GM12892 (cell line): ENCODE measurements at regions not wholly inside any gene's neighbourhood (a gene's known extent, or its start where the extent isn't known, plus 50 kb on each side); places are given as distances from the start of the nearest gene placed in this dataset.

Experiments
- POLR2A ChIP-seq: IDR thresholded peaks from 2 replicates; pipeline ENCODE4 v1.6.1; 2011; ENCODE audit warnings: low read depth, low read length, control low read depth
- TAF1 ChIP-seq: IDR thresholded peaks from 2 replicates; pipeline ENCODE4 v1.6.1; 2011; ENCODE audit warnings: low read depth, mild to moderate bottlenecking, control low read depth, low read length, borderline replicate concordance

DNA sequence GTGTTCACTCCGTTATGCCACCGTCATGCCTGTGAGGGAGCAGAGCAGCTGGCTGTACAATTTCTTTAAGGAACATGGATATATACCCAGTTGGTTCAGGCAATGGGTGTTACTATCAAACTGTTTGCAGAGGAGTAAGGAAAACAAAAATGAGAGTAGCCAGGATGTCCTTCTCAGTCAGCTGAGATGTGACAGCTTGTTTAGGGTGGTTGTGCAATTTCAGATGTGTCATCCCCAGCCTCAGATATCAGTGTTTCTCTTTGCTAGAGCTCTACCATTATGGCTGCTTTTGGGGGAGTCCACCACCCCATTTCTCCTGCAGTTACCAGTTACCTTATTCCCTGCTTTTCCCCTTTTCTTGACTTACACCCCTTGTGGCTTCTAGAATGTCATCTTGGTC lies 135.2 kb upstream of the SLC24A2 start:
- TF ChIP-seq POLR2A (no peak), TAF1 (no peak)
